Transverse colon (tissue), 4 donors: ENCODE measurements at regions not wholly inside any gene's neighbourhood (a gene's known extent, or its start where the extent isn't known, plus 50 kb on each side); places are given as distances from the start of the nearest gene placed in this dataset.

Experiments
- DNase-seq: peaks from one replicate; pipeline ENCODE4 v3.0.0-alpha.2; 2019
- H3K27ac ChIP-seq, 4 donors: fragments of 200-600 bp; sonication (generic); 2 replicates each; pipeline ENCODE4 v1.5.1; 2016 to 2018; ENCODE audit warnings: inconsistent platforms in 4 of 4
- H3K27me3 ChIP-seq: fragments of 200-600 bp; sonication (generic); 2 replicates; pipeline ENCODE4 v1.5.1; 2017; ENCODE audit warnings: inconsistent platforms
- H3K36me3 ChIP-seq, 4 donors: fragments of 200-600 bp; sonication (generic); 2 replicates each; pipeline ENCODE4 v1.5.1; 2017 to 2019; ENCODE audit warnings: inconsistent platforms in 4 of 4
- H3K4me1 ChIP-seq, 4 donors: fragments of 200-600 bp; sonication (generic); 2 replicates each; pipeline ENCODE4 v1.5.1; 2017 to 2020; ENCODE audit warnings: inconsistent platforms in 4 of 4
- H3K4me3 ChIP-seq, 4 donors: fragments of 200-600 bp; sonication (generic); 1 replicate in 1 of 4; 2 replicates in 3 of 4; pipeline versions ENCODE4 v1.5.1 to v1.6.1; 2017 to 2019; ENCODE audit warnings: inconsistent platforms in 4 of 4
- H3K9me3 ChIP-seq, 2 donors: fragments of 200-600 bp; sonication (generic); 2 replicates each; pipeline ENCODE4 v1.5.1; 2017 to 2019; ENCODE audit warnings: inconsistent platforms in 2 of 2
- EP300 ChIP-seq: sonication (generic); formaldehyde crosslinking; IDR thresholded peaks from one replicate; pipeline ENCODE4 v1.6.1; 2017; ENCODE audit warnings: antibody characterized with exemption, low read depth
- POLR2A ChIP-seq: fragments of 450-650 bp; IDR thresholded peaks from one replicate; pipeline ENCODE4 v1.6.1; 2016; ENCODE audit warnings: antibody characterized with exemption, mild to moderate bottlenecking, moderate library complexity
- POLR2AphosphoS5 ChIP-seq, 3 donors: sonication (generic); formaldehyde crosslinking; IDR thresholded peaks; one replicate each; pipeline ENCODE4 v1.6.1; 2016; ENCODE audit warnings: antibody characterized with exemption in 3 of 3
- WGBS, 2 donors: methylation state at CpG; one replicate each; pipeline ENCODE4 v1.1.5; 2018; ENCODE audit warnings: low coverage in 1 of 2; 5-methylcytosine and 5-hydroxymethylcytosine counted together
- in situ Hi-C, 4 donors: fragments of 200-750 bp; cut with MboI; loops; one replicate each; pipeline versions ENCODE4 v1.15.0 to v1.15.1; 2017; ENCODE audit warnings: low sequenced_read_pairs in 3 of 4, low pct_ligation_motif_present in 1 of 4, low pct_unique_long_range_greater_than_20kb in 1 of 4
- intact Hi-C: fragments of 100-400 bp; cut with DNase I; formaldehyde crosslinking; loops from one replicate; pipeline ENCODE4 v1.15.1; 2023; ENCODE audit warnings: low total_unique reads
- TF ChIP-seq, protein P1 (sequence below), 5 experiments: fragments of 200-600 bp in 3 of 5; fragments of 450-650 bp in 2 of 5; sonication (generic) in 3 of 5; IDR thresholded peaks; 1 replicate in 2 of 5; 2 replicates in 3 of 5; pipeline ENCODE4 v1.5.1; 2016 to 2017; ENCODE audit warnings: antibody characterized with exemption in 5 of 5, inconsistent platforms in 3 of 5, mild to moderate bottlenecking in 2 of 5, moderate library complexity in 1 of 5

DNA sequence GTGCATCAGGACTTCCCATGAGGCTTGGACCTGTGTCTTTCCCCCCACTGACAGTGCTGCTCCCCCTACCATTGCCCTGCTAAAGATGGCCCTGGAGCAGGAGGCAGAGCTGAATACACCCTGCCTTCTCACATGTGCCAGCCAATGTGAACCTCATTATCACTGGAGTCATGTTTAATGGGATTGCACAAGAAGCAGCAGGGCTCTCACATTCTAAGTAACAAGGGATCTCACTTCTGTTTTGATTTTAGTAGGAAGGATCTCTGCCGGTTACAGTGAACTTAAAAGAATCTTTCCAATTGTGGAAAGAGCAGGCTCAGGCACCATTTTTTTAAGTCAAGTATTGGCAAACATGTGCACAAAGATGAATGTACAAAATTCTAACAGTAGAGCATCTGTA lies 322.1 kb upstream of the MEX3C start:
- Histone ChIP-seq H3K4me1 (no peaks in the 10 kb centered on the region), H3K9me3 (no peaks in the 10 kb centered on the region), H3K27me3 (no peaks in the 10 kb centered on the region), H3K27ac (no peak overlapping the region), H3K36me3 (no peaks in the 10 kb centered on the region), H3K4me3 (no peak overlapping the region)
- intact Hi-C loops (loop anchor here (5.0 kb wide), 1 partner anchor 967 kb away; no protein-coding TSS in a partner anchor), in situ Hi-C loops (no loop called here)
- 59 to 67% methylated on average over 1 of the region's 1 CpG for WGBS, 2 donors
- TF ChIP-seq POLR2AphosphoS5 (IDR thresholded peaks at IDR 0.05) (no peak), EP300 (no peak), POLR2A (no peak)
- TF ChIP-seq, protein P1, sequence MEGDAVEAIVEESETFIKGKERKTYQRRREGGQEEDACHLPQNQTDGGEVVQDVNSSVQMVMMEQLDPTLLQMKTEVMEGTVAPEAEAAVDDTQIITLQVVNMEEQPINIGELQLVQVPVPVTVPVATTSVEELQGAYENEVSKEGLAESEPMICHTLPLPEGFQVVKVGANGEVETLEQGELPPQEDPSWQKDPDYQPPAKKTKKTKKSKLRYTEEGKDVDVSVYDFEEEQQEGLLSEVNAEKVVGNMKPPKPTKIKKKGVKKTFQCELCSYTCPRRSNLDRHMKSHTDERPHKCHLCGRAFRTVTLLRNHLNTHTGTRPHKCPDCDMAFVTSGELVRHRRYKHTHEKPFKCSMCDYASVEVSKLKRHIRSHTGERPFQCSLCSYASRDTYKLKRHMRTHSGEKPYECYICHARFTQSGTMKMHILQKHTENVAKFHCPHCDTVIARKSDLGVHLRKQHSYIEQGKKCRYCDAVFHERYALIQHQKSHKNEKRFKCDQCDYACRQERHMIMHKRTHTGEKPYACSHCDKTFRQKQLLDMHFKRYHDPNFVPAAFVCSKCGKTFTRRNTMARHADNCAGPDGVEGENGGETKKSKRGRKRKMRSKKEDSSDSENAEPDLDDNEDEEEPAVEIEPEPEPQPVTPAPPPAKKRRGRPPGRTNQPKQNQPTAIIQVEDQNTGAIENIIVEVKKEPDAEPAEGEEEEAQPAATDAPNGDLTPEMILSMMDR (IDR thresholded peaks at IDR 0.05) = no peak
- no peak for DNase-seq

DNA sequence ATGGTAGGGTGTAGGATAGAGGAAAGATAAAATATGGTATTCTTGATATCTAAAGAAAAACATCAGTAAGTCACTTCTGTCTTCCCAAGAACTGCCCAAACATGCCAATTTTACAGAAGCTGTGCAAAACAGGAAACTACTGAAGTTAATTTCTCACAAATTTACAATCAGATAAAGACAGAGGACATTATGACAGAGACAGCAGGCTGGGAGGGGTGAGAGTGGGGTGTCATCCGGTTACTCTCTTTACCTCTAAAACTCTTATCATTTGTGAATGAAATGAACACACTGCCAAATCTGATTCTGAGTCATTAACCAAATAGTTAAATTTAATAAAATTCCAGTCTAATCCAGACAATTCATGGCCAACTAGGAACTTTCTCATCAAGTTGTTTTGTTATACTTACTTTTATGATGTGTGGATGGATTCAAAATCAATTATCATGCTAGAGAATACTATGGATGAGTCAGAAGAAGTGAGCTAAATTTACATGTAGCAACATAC lies 323.2 kb upstream of the MEX3C start:
- intact Hi-C loops (no loop called here), in situ Hi-C loops (no loop called here)
- no peaks in the 10 kb centered on the region for H3K4me1 ChIP-seq
- no peak overlapping the region for H3K27ac ChIP-seq
- no peaks in the 10 kb centered on the region for H3K9me3 ChIP-seq
- WGBS, 2 donors = 56 to 68% methylated on average over 1 of the region's 1 CpG
- DNase-seq = no peak
- no peaks in the 10 kb centered on the region for H3K27me3 ChIP-seq
- H3K36me3 ChIP-seq = no peaks in the 10 kb centered on the region
- no peak overlapping the region for H3K4me3 ChIP-seq
- TF ChIP-seq POLR2A (no peak), EP300 (no peak), POLR2AphosphoS5 (IDR thresholded peaks at IDR 0.05) (no peak)
- TF ChIP-seq, protein P1 (IDR thresholded peaks at IDR 0.05) = no peak

DNA sequence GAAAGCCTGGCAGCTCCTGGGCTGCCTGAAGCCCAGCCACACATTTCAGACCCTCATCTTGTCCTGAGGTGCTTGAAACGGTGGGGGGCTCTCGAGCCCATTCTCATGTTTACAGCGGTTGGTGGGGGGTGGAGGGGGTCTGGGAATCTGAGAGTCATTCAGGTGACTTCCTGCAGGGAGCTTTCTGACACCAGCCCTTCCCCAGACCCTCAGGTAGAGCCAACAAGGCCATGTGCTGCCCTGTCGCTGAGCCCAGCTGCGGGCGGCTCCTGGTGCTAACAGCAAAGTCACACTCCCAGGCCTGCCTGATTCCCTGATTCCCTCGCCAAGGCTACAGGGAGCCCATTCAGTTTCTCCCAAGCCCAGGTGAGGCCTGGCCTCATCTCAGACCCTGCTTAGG lies 324.9 kb upstream of the MEX3C start:
- WGBS, 2 donors = 70% methylated on average over 7 of the region's 7 CpGs; no CpG with 5 or more reads in 1 of the 2 donors
- Histone ChIP-seq H3K27me3 (no peaks in the 10 kb centered on the region), H3K9me3 (no peaks in the 10 kb centered on the region), H3K36me3 (no peaks in the 10 kb centered on the region), H3K4me3 (no peak overlapping the region), H3K4me1 (no peaks in the 10 kb centered on the region), H3K27ac (no peak overlapping the region)
- no peak for DNase-seq
- intact Hi-C loops (no loop called here), in situ Hi-C loops (no loop called here)
- TF ChIP-seq, protein P1 (IDR thresholded peaks at IDR 0.05) = no peak
- TF ChIP-seq POLR2A (no peak), POLR2AphosphoS5 (IDR thresholded peaks at IDR 0.05) (no peak), EP300 (no peak)

DNA sequence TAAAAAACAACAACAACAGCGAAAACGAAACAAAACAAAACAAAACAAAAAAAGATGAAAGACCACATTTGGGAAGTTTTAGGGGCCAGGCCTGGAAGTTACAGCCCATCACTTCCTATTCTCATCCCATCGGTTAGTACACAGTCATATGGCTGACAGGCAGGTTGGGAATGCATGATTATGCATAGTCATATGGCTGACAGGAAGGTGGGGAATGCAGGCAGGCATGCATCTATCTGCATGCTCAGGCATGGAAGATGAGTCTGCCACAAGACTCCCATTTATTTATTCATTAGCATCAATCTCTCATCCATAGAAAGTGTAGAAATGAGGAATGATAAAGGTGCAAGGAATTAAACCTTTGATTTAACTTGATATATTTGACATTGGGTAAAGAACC lies 325.3 kb upstream of the MEX3C start:
- Histone ChIP-seq H3K27me3 (no peaks in the 10 kb centered on the region), H3K4me3 (no peak overlapping the region), H3K27ac (no peak overlapping the region), H3K36me3 (no peaks in the 10 kb centered on the region), H3K4me1 (no peaks in the 10 kb centered on the region), H3K9me3 (no peaks in the 10 kb centered on the region)
- WGBS, 2 donors = 85 to 87% methylated on average over 3 of the region's 3 CpGs
- DNase-seq = no peak
- in situ Hi-C loops (no loop called here), intact Hi-C loops (no loop called here)
- TF ChIP-seq, protein P1 (IDR thresholded peaks at IDR 0.05) = no peak
- TF ChIP-seq POLR2A (no peak), POLR2AphosphoS5 (IDR thresholded peaks at IDR 0.05) (no peak), EP300 (no peak)
